ENCODE measurements at regions not wholly inside any gene's neighbourhood (a gene's known extent, or its start where the extent isn't known, plus 50 kb on each side); places are given as distances from the start of the nearest gene placed in this dataset.

DNA sequence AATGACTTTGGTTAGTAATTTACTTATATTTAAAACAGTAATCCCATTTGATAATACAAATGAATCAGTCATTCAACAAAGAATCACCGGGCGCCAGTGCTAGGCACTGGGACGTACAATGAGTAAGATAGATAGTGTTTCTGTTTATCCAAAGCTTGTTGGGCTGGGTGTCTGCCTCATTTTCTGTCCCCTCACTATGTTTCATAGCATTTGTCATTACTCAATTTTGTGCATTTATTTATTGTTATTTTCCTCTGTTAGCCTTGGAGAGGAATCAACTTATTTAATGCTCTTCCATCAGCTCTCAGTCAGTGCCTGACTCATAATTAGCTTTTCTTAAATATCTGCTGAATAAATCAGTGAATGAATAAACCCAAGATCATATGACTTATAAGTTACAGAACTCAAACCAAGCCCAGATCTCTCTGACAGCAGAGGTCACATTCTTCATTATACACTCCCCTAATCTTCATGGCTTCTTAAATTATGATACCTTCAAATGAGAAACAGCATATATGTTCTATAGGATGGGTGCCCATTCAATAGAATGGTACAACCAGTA is 86.2 kb downstream of the TSPAN8 start:
- TF ChIP-seq ARNT (IDR thresholded peaks at IDR 0.05): no peak
- TF ChIP-seq ZNF384 (IDR thresholded peaks at IDR 0.05): no peak
- TF ChIP-seq SP1 (IDR thresholded peaks at IDR 0.05): no peak
- TF ChIP-seq FOXA1 (IDR thresholded peaks at IDR 0.05): no peak
- no peak for TF ChIP-seq FOXM1 (IDR thresholded peaks at IDR 0.05; ENCODE audit: borderline replicate concordance)
- TF ChIP-seq TARDBP (IDR thresholded peaks at IDR 0.05): no peak
- TF ChIP-seq L3MBTL2 (conservative IDR thresholded peaks at IDR 0.05): no peak
- TF ChIP-seq HDGF (IDR thresholded peaks at IDR 0.05; ENCODE audit: borderline replicate concordance): no peak
- TF ChIP-seq BHLHE40 (IDR thresholded peaks at IDR 0.05; ENCODE audit: borderline replicate concordance): no peak
- TF ChIP-seq ELF4 (IDR thresholded peaks at IDR 0.05): no peak
- no peak for TF ChIP-seq SUZ12 (IDR thresholded peaks at IDR 0.05)
- TF ChIP-seq CTBP1 (IDR thresholded peaks at IDR 0.05; ENCODE audit: borderline replicate concordance): no peak
- TF ChIP-seq, protein P1, sequence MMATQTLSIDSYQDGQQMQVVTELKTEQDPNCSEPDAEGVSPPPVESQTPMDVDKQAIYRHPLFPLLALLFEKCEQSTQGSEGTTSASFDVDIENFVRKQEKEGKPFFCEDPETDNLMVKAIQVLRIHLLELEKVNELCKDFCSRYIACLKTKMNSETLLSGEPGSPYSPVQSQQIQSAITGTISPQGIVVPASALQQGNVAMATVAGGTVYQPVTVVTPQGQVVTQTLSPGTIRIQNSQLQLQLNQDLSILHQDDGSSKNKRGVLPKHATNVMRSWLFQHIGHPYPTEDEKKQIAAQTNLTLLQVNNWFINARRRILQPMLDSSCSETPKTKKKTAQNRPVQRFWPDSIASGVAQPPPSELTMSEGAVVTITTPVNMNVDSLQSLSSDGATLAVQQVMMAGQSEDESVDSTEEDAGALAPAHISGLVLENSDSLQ (IDR thresholded peaks at IDR 0.05): no peak
